ENCODE measurements at regions not wholly inside any gene's neighbourhood (a gene's known extent, or its start where the extent isn't known, plus 50 kb on each side); places are given as distances from the start of the nearest gene placed in this dataset.

- no peaks in the 10 kb centered on the region for H3K36me3 ChIP-seq (ENCODE audit: control insufficient read depth, insufficient read depth, low read length)
- H3K4me3 ChIP-seq (ENCODE audit: low read depth, low read length) = no peak overlapping the region
- no peak for TF ChIP-seq CTCF (IDR thresholded peaks at IDR 0.05; ENCODE audit: insufficient read depth, low read length, poor library complexity, severe bottlenecking)
- no peak for DNase-seq (ENCODE audit: low read depth)
- H3K27me3 ChIP-seq (ENCODE audit: control insufficient read depth, insufficient read depth, low read length) = no peaks in the 10 kb centered on the region
Observed at GRCh38 chr15:25180606-25181292, 226.0 kb downstream of the SNRPN start.

GRCh38 chr15:25181293-25182097 lies 226.7 kb downstream of the SNRPN start:
- no peak overlapping the region for H3K4me3 ChIP-seq (ENCODE audit: low read depth, low read length)
- no peaks in the 10 kb centered on the region for H3K27me3 ChIP-seq (ENCODE audit: control insufficient read depth, insufficient read depth, low read length)
- no peak for DNase-seq (ENCODE audit: low read depth)
- no peak for TF ChIP-seq CTCF (IDR thresholded peaks at IDR 0.05; ENCODE audit: insufficient read depth, low read length, poor library complexity, severe bottlenecking)
- no peaks in the 10 kb centered on the region for H3K36me3 ChIP-seq (ENCODE audit: control insufficient read depth, insufficient read depth, low read length)

GRCh38 chr15:25182098-25182478 lies 227.3 kb downstream of the SNRPN start:
- no peak for TF ChIP-seq CTCF (IDR thresholded peaks at IDR 0.05; ENCODE audit: insufficient read depth, low read length, poor library complexity, severe bottlenecking)
- H3K4me3 ChIP-seq (ENCODE audit: low read depth, low read length) = no peak overlapping the region

GRCh38 chr15:25182736-25183445 lies 228.1 kb downstream of the SNRPN start:
- DNase-seq (ENCODE audit: low read depth) = no peak
- no peak for TF ChIP-seq CTCF (IDR thresholded peaks at IDR 0.05; ENCODE audit: insufficient read depth, low read length, poor library complexity, severe bottlenecking)
- Histone ChIP-seq H3K27me3 (ENCODE audit: control insufficient read depth, insufficient read depth, low read length) (no peaks in the 10 kb centered on the region), H3K36me3 (ENCODE audit: control insufficient read depth, insufficient read depth, low read length) (no peaks in the 10 kb centered on the region), H3K4me3 (ENCODE audit: low read depth, low read length) (no peak overlapping the region)

More at GRCh38 chr15:25182098-25182478, 227.3 kb downstream of the SNRPN start:
- H3K27me3 ChIP-seq (ENCODE audit: control insufficient read depth, insufficient read depth, low read length) = no peaks in the 10 kb centered on the region
- H3K36me3 ChIP-seq (ENCODE audit: control insufficient read depth, insufficient read depth, low read length) = no peaks in the 10 kb centered on the region
- DNase-seq (ENCODE audit: low read depth) = no peak

GRCh38 chr15:25183581-25184251 lies 228.9 kb downstream of the SNRPN start:
- no peak for TF ChIP-seq CTCF (IDR thresholded peaks at IDR 0.05; ENCODE audit: insufficient read depth, low read length, poor library complexity, severe bottlenecking)
- Histone ChIP-seq H3K4me3 (ENCODE audit: low read depth, low read length) (no peak overlapping the region), H3K27me3 (ENCODE audit: control insufficient read depth, insufficient read depth, low read length) (no peaks in the 10 kb centered on the region), H3K36me3 (ENCODE audit: control insufficient read depth, insufficient read depth, low read length) (no peaks in the 10 kb centered on the region)
- DNase-seq (ENCODE audit: low read depth) = no peak

All from kidney epithelial cell (primary cell).